Skeletal muscle cell (primary cell): ENCODE measurements at regions not wholly inside any gene's neighbourhood (a gene's known extent, or its start where the extent isn't known, plus 50 kb on each side); places are given as distances from the start of the nearest gene placed in this dataset.
"Not testable (repeated sequence)": the region's sequence is repeated elsewhere in the genome, so short reads cannot be mapped to it uniquely, and the experiment has no call there.

Experiments used
- DNase-seq: peaks from one replicate; pipeline ENCODE4 v3.0.0-alpha.2; 2010; ENCODE audit warnings: low read depth
- H3K4me3 ChIP-seq: 2 replicates; pipeline ENCODE4 v1.5.1; 2011; ENCODE audit warnings: low read depth, mild to moderate bottlenecking, control low read depth, low read length, moderate library complexity

DNA sequence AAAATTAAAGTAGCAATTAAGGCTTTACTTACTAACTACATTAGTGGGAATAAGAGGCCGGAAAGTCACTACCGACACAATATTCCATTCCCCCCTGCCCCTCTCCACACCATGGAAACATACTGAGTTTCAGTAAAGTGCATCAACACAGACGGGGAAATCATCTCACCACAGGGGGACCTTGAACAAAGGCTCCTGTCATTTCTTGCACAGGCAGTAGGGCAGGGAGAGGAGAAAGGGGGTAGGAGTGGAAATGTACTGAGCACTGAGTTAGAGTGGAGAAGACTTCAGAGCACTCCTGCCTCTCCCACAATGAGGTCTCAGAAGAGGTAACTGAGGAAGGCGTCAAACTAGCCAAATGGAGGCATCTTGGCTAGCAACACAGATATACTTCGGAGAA, 1426.9 kb upstream of the EYS start:
- no peak for DNase-seq

GRCh38 chr6:67131827-67132226, 1424.8 kb upstream of the EYS start:
- no peak overlapping the region for H3K4me3 ChIP-seq
- DNase-seq: no peak

More for the DNA sequence above, 1426.9 kb upstream of the EYS start:
- no peak overlapping the region for H3K4me3 ChIP-seq

GRCh38 chr6:67129780-67130179, 1422.8 kb upstream of the EYS start:
- no peak overlapping the region for H3K4me3 ChIP-seq
- no peak for DNase-seq

- H3K4me3 ChIP-seq: no peak overlapping the region
- no peak for DNase-seq
Observed at GRCh38 chr6:67127041-67127440, 1420.0 kb upstream of the EYS start.

DNA sequence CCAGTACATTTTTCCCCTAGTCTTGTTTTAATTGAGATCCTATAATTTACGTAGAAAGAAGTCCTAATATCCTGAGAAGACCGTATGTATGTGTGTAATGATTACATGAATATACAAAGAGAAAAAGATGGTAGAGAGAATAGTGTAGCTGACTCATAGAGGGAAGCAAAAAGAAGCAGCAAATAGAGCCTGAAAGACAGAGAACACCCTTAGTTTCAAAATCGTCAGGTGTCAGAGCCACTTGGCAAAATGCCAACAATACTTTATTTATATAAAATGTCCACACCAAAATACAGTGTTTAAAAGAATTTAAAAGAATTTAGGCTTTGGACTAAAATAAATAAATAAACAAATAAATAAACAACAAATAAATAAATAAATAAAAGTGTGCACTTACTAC, 1414.1 kb upstream of the EYS start:
- H3K4me3 ChIP-seq: no peak overlapping the region
- no peak for DNase-seq

GRCh38 chr6:67112120-67112519, 1405.1 kb upstream of the EYS start:
- DNase-seq: no peak
- H3K4me3 ChIP-seq: no peak overlapping the region

DNA sequence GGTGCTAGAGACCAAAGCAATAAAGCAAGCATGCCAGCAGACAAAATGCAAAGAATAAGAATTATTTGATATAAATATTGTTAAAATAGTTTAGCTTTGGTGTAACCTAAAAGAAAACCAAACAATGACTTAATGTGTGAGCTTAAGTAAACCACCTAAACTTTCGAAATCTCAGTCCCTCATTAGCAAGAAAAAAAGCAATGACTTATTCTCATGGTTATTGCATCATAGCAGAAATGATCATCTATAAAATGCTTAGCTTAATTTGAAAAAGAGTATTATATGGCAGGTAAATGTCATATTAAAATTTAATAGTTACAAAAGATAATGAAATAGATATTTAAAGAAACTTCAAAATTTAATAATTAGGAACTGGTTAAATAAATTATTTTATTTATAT, 1395.7 kb upstream of the EYS start:
- DNase-seq: no peak
- no peak overlapping the region for H3K4me3 ChIP-seq

DNA sequence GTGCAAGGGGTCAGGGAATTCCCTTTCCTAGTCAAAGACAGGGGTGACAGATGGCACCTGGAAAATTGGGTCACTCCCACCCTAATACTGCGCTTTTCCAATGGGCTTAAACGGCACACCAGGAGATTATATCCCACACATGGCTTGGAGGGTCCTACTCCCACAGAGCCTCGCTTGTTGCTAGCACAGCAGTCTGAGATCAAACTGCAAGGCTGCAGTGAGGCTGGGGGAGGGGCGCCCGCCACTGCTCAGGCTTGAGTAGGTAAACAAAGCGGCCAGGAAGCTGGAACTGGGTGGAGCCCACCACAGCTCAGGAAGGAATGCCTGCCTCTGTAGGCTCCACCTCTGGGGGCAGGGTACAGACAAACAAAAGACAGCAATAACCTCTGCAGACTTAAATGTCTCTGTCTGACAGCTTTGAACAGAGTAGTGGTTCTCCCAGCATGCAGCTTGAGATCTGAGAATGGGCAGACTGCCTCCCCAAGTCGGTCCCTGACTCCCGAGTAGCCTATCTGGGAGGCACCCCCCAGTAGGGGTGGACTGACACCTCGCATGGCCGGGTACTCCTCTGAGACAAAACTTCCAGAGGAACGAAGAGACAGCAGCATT, 1388.7 kb upstream of the EYS start:
- DNase-seq, H3K4me3 ChIP-seq: not testable (repeated sequence)

- H3K4me3 ChIP-seq: no peak overlapping the region
- no peak for DNase-seq
Observed at GRCh38 chr6:67094431-67094946, 1387.5 kb upstream of the EYS start.

GRCh38 chr6:67073938-67074337, 1366.9 kb upstream of the EYS start:
- DNase-seq: no peak
- H3K4me3 ChIP-seq: no peak overlapping the region

DNA sequence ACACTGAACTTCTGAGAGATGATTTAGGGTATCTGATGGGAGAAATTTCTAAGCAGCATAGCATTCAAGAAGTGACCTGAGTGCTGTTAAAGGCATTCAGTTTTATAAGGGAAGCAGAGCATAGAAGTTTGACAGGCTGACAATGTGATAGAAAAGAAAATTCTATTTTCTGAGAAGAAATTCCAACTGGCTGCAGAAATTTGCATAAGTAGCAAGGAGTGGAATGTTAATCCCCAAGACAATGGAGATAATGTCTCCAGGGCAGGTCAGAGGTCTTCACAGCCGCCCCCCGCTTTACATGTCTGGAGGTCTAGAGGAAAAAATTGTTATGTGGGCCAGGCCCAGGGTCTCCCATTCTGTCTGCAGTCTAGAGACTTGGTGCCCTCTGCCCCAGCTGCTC, 1361.8 kb upstream of the EYS start:
- no peak for DNase-seq
- no peak overlapping the region for H3K4me3 ChIP-seq

DNA sequence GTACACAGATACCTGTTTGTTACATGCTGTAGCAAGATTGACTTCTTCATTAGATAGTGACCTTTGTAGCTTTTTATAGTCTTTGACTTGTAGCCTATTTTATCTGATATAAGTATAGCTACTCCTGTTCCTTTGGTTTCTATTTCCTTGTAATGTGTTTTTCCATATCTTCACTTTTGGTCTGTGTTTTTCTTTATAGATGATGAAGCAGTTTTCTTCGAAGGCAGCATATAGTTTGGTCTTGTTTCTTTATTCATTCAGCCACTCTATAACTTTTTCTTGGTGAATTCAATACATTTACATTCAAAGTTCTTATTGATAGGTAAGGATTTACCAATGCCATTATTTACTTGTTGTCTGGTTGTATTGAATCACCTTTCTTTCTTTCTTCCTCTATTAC, 1357.3 kb upstream of the EYS start:
- no peak for DNase-seq
- no peak overlapping the region for H3K4me3 ChIP-seq

- no peak for DNase-seq
- H3K4me3 ChIP-seq: no peak overlapping the region
Observed at GRCh38 chr6:67047996-67048395, 1341.0 kb upstream of the EYS start.

DNA sequence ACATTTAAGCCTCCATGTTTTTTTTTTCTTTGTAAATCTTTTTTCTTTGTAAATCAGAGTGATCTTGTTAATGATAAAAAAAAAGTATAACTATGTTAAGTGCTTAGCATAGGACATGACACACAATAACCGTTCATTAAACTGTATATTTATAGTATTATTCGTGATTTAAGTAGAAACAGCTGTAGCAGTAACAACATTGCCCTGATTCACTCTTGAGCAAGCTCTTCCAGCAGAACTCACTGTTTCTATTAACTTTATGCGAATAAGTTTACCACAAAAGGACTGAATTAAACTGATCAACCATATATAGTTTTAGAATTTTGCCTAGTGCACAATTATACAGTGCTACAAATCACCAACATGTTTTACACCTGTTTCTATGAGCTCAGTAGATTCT, 1338.0 kb upstream of the EYS start:
- no peak for DNase-seq
- no peak overlapping the region for H3K4me3 ChIP-seq

DNA sequence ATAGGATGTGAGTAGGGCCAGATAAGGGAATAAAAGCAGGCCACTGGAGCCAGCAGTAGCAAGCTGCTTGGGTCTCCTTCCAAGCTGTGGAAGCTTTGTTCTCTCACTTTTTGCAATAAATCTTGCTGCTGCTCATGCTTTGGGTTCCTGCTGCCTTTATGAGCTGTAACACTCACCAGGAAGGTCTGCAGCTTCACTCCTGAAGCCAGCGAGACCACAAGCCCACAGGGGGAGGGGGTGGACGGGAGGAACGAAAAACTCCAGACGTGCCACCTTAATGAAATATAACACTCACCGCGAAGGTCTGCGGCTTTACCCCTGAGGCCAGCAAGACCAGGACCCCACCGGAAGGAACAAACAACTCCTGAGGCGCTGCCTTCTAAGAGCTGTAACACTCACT, 1324.4 kb upstream of the EYS start:
- no peak overlapping the region for H3K4me3 ChIP-seq

DNA sequence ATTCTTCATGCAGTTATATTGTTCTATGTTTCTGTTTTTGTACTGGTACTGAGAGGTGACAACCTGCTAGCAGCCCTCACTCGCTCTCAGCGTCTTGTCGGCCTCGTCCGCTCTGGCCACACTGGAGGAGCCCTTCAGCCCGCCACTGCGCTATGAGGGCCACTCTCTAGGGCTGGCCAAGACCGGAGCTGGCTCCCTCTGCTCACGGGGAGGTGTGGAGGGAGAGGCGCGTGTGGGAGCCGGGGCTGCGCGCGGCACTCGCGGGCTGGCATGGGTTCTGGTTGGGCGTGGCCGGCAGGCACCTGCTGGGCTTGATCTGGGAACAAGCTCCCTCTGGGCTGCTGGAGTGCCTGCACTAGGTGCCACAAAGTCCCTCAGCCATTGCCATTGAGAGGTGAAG, 1323.8 kb upstream of the EYS start:
- no peak for DNase-seq
- H3K4me3 ChIP-seq: no peak overlapping the region

More for the DNA sequence above, 1324.4 kb upstream of the EYS start:
- no peak for DNase-seq

GRCh38 chr6:67016921-67017460, 1310.0 kb upstream of the EYS start:
- DNase-seq: no peak
- no peak overlapping the region for H3K4me3 ChIP-seq

GRCh38 chr6:67011441-67011840, 1304.4 kb upstream of the EYS start:
- H3K4me3 ChIP-seq: no peak overlapping the region
- no peak for DNase-seq

DNA sequence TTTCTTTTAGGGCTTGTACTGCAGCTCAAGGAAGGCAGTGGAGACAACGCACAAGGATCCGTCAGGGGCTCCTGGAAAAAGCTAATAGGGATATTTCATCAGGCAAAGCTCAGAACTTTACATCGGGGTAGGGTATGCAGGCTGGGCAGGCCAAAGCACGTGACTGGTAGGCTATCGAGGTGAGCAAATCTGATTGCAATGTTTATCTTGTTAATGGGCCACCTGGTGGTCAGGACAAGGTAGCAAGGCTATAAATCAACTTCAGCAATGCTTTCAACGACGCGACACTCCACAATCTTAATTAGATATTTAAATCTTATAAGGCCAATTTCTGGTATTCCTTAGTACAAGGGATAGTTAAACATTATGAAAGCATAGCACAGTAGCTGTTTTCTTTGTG, 1302.8 kb upstream of the EYS start:
- DNase-seq: no peak
- no peak overlapping the region for H3K4me3 ChIP-seq

DNA sequence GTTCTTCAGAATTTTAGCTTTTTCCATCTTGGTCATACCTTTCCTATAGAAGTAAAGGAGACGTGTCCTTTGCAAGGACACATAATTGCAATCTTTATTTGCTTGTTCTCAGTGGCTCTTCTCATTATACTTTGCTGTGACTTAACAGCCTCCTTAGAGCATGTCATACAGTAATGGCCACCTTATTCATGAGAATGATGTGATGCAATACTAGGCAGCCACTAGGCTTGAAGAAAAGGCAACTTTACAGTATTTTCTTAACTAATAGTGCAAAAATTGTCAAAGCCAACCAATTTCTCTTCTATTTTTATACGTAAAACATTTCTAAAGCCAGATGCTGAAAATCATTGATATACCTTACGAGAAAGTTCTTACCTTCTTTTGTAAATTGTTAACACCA, 1296.8 kb upstream of the EYS start:
- no peak overlapping the region for H3K4me3 ChIP-seq

DNA sequence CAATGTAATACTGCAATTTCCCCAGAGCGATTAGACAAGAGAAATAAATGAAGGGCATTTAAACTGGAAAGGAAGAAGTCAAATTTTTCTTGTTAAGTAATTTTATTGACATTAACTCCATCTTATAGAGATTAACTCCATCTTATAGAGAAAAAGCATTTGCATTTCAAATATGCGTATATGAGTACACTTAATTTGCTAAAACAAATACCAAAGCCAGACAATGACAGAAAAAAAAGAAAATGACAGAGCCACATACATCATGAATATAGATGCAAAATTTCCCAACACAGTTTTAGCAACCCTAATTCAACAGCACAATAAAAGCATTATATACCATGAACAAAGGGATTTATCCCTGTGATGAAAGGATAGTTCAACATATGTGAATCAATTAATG, 1293.1 kb upstream of the EYS start:
- no peak overlapping the region for H3K4me3 ChIP-seq
- no peak for DNase-seq

More for the DNA sequence above, 1296.8 kb upstream of the EYS start:
- DNase-seq: no peak

GRCh38 chr6:66997579-66997978, 1290.6 kb upstream of the EYS start:
- not testable (repeated sequence) for DNase-seq, H3K4me3 ChIP-seq
